Smooth muscle cell (in vitro differentiated cells): ENCODE measurements at regions not wholly inside any gene's neighbourhood (a gene's known extent, or its start where the extent isn't known, plus 50 kb on each side); places are given as distances from the start of the nearest gene placed in this dataset.

Experiments
- DNase-seq: peaks from one replicate; lab custom pipeline; 2025; ENCODE audit not compliant: unreplicated experiment; lab: John Stamatoyannopoulos, UW
- H2AFZ ChIP-seq: fragments of 200-600 bp; sonication (generic); 2 replicates; pipeline ENCODE4 v1.6.0; 2016; ENCODE audit warnings: antibody characterized with exemption, low read depth, mild to moderate bottlenecking
- H3F3A ChIP-seq: fragments of 200-600 bp; sonication (generic); 2 replicates; pipeline ENCODE4 v1.6.0; 2017; ENCODE audit warnings: antibody characterized with exemption, low read depth
- H3K27ac ChIP-seq: fragments of 200-600 bp; sonication (generic); 2 replicates; pipeline ENCODE4 v1.5.1; 2016; ENCODE audit warnings: low read depth, mild to moderate bottlenecking
- H3K27me3 ChIP-seq: fragments of 200-600 bp; sonication (generic); 2 replicates; pipeline ENCODE4 v1.6.1; 2016; ENCODE audit warnings: low read depth, mild to moderate bottlenecking
- H3K36me3 ChIP-seq: fragments of 200-600 bp; sonication (generic); 2 replicates; pipeline ENCODE4 v1.5.1; 2016; ENCODE audit warnings: low read depth
- H3K4me1 ChIP-seq: fragments of 200-600 bp; sonication (generic); 2 replicates; pipeline ENCODE4 v1.5.1; 2016; ENCODE audit warnings: low read depth
- H3K4me2 ChIP-seq: fragments of 200-600 bp; sonication (generic); 2 replicates; pipeline ENCODE4 v1.6.0; 2016; ENCODE audit warnings: mild to moderate bottlenecking
- H3K4me3 ChIP-seq: fragments of 200-600 bp; sonication (generic); 2 replicates; pipeline ENCODE4 v1.5.1; 2016; ENCODE audit warnings: mild to moderate bottlenecking
- H3K79me2 ChIP-seq: fragments of 200-600 bp; sonication (generic); 2 replicates; pipeline ENCODE4 v1.6.0; 2016; ENCODE audit warnings: low read depth, mild to moderate bottlenecking
- H3K9ac ChIP-seq: fragments of 200-600 bp; sonication (generic); 2 replicates; pipeline ENCODE4 v1.6.0; 2016; ENCODE audit warnings: low read depth
- H3K9me3 ChIP-seq: fragments of 200-600 bp; sonication (generic); replicated peaks from 2 replicates; pipeline ENCODE4 v1.5.1; 2016; ENCODE audit warnings: low read depth
- H4K20me1 ChIP-seq: fragments of 200-600 bp; sonication (generic); 2 replicates; pipeline ENCODE4 v1.6.0; 2016; ENCODE audit warnings: low read depth
- WGBS: methylation state at CpG from one replicate; pipeline ENCODE4 v1.1.7; 2016; ENCODE audit warnings: low lambda C conversion rate; 5-methylcytosine and 5-hydroxymethylcytosine counted together
- TF ChIP-seq, protein P1 (sequence below): fragments of 200-600 bp; sonication (generic); IDR thresholded peaks from 2 replicates; pipeline ENCODE4 v1.5.1; 2017; ENCODE audit warnings: borderline replicate concordance, mild to moderate bottlenecking, antibody characterized with exemption; ENCODE audit not compliant: insufficient read depth, poor library complexity, severe bottlenecking

DNA sequence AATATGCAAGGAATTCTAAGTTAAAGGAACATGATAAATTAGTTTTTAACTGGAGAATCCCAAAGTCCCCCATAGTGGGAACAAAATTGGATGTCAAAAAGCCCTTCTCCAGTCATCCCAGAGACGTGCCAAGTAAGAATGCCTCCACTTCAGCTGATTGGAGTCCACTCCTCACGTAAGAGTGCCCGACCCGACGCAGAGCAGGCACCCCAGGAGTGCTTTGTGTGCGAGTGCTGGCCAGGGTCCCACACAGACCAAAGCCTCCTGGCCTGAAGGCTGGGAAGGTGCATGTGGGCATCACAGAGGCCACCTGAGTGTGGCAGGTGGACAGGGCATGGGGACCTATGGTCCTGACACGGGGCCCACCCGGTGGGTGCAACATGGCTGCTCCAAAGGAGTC is 183.5 kb downstream of the GLI2 start:
- Histone ChIP-seq H3K4me2 (peak overlapping the region; percentile 69), H3F3A (peaks cover 21% of the 10 kb centered on the region), H2AFZ (no peak overlapping the region), H3K36me3 (no peaks in the 10 kb centered on the region), H4K20me1 (no peaks in the 10 kb centered on the region), H3K27me3 (no peaks in the 10 kb centered on the region), H3K79me2 (peaks cover 26% of the 10 kb centered on the region), H3K9me3 (no peaks in the 10 kb centered on the region), H3K27ac (peak overlapping the region; percentile 100), H3K4me3 (no peak overlapping the region), H3K4me1 (peaks cover 16% of the 10 kb centered on the region), H3K9ac (no peak overlapping the region)
- TF ChIP-seq, protein P1, sequence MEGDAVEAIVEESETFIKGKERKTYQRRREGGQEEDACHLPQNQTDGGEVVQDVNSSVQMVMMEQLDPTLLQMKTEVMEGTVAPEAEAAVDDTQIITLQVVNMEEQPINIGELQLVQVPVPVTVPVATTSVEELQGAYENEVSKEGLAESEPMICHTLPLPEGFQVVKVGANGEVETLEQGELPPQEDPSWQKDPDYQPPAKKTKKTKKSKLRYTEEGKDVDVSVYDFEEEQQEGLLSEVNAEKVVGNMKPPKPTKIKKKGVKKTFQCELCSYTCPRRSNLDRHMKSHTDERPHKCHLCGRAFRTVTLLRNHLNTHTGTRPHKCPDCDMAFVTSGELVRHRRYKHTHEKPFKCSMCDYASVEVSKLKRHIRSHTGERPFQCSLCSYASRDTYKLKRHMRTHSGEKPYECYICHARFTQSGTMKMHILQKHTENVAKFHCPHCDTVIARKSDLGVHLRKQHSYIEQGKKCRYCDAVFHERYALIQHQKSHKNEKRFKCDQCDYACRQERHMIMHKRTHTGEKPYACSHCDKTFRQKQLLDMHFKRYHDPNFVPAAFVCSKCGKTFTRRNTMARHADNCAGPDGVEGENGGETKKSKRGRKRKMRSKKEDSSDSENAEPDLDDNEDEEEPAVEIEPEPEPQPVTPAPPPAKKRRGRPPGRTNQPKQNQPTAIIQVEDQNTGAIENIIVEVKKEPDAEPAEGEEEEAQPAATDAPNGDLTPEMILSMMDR, result no peak
- no peak for DNase-seq
- 98% methylated on average over 8 of the region's 8 CpGs for WGBS

DNA sequence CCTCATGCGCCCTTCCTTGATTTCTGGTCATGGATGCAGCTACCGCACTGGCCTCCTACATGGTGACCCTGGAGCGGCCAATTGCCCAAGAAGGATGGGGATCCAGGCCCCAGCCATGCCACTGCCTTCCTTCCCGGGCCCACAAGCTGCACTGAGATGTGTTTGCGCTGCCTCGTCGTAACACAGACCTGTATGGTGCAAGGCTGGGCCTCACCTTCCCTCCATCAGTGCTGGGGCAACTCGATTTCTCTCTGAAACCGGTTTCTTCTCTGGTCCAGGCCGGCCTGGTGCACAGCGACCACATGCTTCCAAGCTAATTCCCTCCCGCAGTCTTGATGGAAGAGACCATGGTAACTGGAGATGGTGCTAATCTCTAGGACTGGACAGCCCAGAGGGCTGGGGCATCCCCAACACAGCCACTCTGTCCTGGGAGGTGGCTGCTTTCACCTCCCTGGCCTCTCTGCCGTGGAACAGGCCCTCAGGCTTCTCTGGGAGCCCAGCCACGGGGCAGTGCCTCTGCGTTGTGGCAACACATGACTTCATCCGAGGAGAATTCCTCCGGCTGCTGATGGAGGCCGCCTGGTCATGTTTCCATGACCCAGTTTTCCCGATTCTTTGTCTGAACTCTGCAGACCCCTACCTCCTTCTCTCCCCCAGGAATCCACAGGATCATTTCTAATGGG is 184.2 kb downstream of the GLI2 start:
- Histone ChIP-seq H2AFZ (peak overlapping the region; percentile 49), H4K20me1 (no peaks in the 10 kb centered on the region), H3K79me2 (peaks cover 31% of the 10 kb centered on the region), H3K27me3 (no peaks in the 10 kb centered on the region), H3K36me3 (no peaks in the 10 kb centered on the region), H3K27ac (peak overlapping the region; percentile 100), H3F3A (peaks cover 19% of the 10 kb centered on the region), H3K9ac (peak overlapping the region; percentile 90), H3K4me1 (peaks cover 14% of the 10 kb centered on the region), H3K9me3 (no peaks in the 10 kb centered on the region), H3K4me2 (peak overlapping the region; percentile 69), H3K4me3 (no peak overlapping the region)
- TF ChIP-seq, protein P1, result no peak
- WGBS, result 43% methylated on average over 19 of the region's 19 CpGs
- DNase-seq, result peak; percentile 48

DNA sequence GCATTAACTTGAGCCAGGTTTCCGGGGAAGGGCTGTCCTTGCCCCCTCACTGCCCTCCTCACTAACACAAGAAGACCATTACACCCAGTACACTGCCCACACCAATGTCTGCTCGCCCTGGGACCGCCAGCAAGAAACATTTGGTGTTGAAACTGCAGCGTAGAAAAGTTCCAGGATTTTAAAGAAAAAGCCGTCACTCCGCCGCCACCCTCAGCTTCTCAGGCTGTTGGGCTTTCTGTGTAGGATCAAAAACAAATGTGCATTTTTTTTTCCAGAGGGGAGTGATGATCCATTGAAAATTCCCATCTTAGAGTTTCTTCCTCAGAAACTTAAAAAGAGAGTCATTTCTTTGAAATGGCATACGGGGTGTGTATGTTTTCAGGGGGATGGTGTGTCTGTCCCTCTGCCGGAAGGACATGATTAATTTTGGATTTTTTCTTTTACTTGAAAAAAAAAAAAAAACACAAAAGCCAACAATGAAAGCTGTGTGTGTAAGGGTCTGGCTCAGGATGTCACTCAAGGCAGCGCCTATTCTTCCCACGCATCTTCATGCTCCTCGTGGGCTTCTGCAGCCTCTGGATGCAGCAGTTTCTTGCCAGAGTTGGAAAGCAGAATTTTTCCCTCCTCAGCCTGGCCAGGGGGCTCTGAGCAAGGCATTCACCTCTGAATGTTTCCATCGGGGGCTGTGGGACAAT is 184.9 kb downstream of the GLI2 start:
- Histone ChIP-seq H3F3A (peaks cover 16% of the 10 kb centered on the region), H3K4me1 (peaks cover 8% of the 10 kb centered on the region), H4K20me1 (no peaks in the 10 kb centered on the region), H3K36me3 (no peaks in the 10 kb centered on the region), H3K9ac (peak overlapping the region; percentile 90), H3K9me3 (no peaks in the 10 kb centered on the region), H3K4me3 (no peak overlapping the region), H3K27ac (peak overlapping the region; percentile 100), H3K79me2 (peaks cover 33% of the 10 kb centered on the region), H3K4me2 (peak overlapping the region; percentile 69), H3K27me3 (no peaks in the 10 kb centered on the region), H2AFZ (peak overlapping the region; percentile 49)
- WGBS, result 35% methylated on average over 13 of the region's 13 CpGs
- TF ChIP-seq, protein P1, result no peak
- DNase-seq, result no peak
